ENCODE measurements at regions not wholly inside any gene's neighbourhood (a gene's known extent, or its start where the extent isn't known, plus 50 kb on each side); places are given as distances from the start of the nearest gene placed in this dataset.

GRCh38 chr4:11286533-11286932, 142.2 kb downstream of the HS3ST1 start:
- no peak for DNase-seq (ENCODE audit: low read depth)
- TF ChIP-seq CTCF (IDR thresholded peaks at IDR 0.05; ENCODE audit: control insufficient read depth, extremely low read depth, insufficient read depth) = no peak
- no peak overlapping the region for H3K4me3 ChIP-seq (ENCODE audit: low read depth, low read length)

GRCh38 chr4:11281720-11282119, 147.0 kb downstream of the HS3ST1 start:
- no peak for DNase-seq (ENCODE audit: low read depth)
- no peak for TF ChIP-seq CTCF (IDR thresholded peaks at IDR 0.05; ENCODE audit: control insufficient read depth, extremely low read depth, insufficient read depth)
- no peak overlapping the region for H3K4me3 ChIP-seq (ENCODE audit: low read depth, low read length)

- DNase-seq (ENCODE audit: low read depth) = no peak
- H3K4me3 ChIP-seq (ENCODE audit: low read depth, low read length) = no peak overlapping the region
- no peak for TF ChIP-seq CTCF (IDR thresholded peaks at IDR 0.05; ENCODE audit: control insufficient read depth, extremely low read depth, insufficient read depth)
Measured at GRCh38 chr4:11271263-11271662, 157.4 kb downstream of the HS3ST1 start.

GRCh38 chr4:11268149-11268548, 160.5 kb downstream of the HS3ST1 start:
- H3K4me3 ChIP-seq (ENCODE audit: low read depth, low read length) = no peak overlapping the region
- DNase-seq (ENCODE audit: low read depth) = no peak
- TF ChIP-seq CTCF (IDR thresholded peaks at IDR 0.05; ENCODE audit: control insufficient read depth, extremely low read depth, insufficient read depth) = no peak

- no peak for DNase-seq (ENCODE audit: low read depth)
- no peak overlapping the region for H3K4me3 ChIP-seq (ENCODE audit: low read depth, low read length)
- no peak for TF ChIP-seq CTCF (IDR thresholded peaks at IDR 0.05; ENCODE audit: control insufficient read depth, extremely low read depth, insufficient read depth)
Measured at GRCh38 chr4:11264841-11265240, 163.9 kb downstream of the HS3ST1 start.

GRCh38 chr4:11264346-11264745, 164.3 kb downstream of the HS3ST1 start:
- H3K4me3 ChIP-seq (ENCODE audit: low read depth, low read length) = no peak overlapping the region
- no peak for TF ChIP-seq CTCF (IDR thresholded peaks at IDR 0.05; ENCODE audit: control insufficient read depth, extremely low read depth, insufficient read depth)
- no peak for DNase-seq (ENCODE audit: low read depth)

- DNase-seq (ENCODE audit: low read depth) = no peak
- H3K4me3 ChIP-seq (ENCODE audit: low read depth, low read length) = no peak overlapping the region
- TF ChIP-seq CTCF (IDR thresholded peaks at IDR 0.05; ENCODE audit: control insufficient read depth, extremely low read depth, insufficient read depth) = no peak
Measured at GRCh38 chr4:11263208-11263607, 165.5 kb downstream of the HS3ST1 start.

Measured in LNCaP clone FGC (cell line).